RWPE1 (cell line): ENCODE measurements at regions not wholly inside any gene's neighbourhood (a gene's known extent, or its start where the extent isn't known, plus 50 kb on each side); places are given as distances from the start of the nearest gene placed in this dataset.

Experiments used
- CTCF ChIA-PET: fragments of 350-600 bp; sonication (Branson Sonifier 250); formaldehyde crosslinking; extraction: SDS; loops from one replicate; lab custom pipeline; 2021; lab: Yijun Ruan, JAX
- POLR2A ChIA-PET: fragments of 400-600 bp; formaldehyde crosslinking; extraction: SDS; loops from one replicate; lab custom pipeline; 2020; ENCODE audit warnings: antibody characterized with exemption; ENCODE audit not compliant: low non-redundant PET; lab: Yijun Ruan, JAX
- DNase-seq: peaks from one replicate; pipeline ENCODE4 v3.0.0; 2012; ENCODE audit warnings: low spot score
- H3K27ac ChIP-seq: fragments of 450-650 bp; 2 replicates; pipeline ENCODE4 v1.5.1; 2017
- TF ChIP-seq, protein P1 (sequence below): fragments of 450-650 bp; conservative IDR thresholded peaks from 2 replicates; pipeline ENCODE4 v1.5.1; 2017; ENCODE audit warnings: low read depth, mild to moderate bottlenecking

DNA sequence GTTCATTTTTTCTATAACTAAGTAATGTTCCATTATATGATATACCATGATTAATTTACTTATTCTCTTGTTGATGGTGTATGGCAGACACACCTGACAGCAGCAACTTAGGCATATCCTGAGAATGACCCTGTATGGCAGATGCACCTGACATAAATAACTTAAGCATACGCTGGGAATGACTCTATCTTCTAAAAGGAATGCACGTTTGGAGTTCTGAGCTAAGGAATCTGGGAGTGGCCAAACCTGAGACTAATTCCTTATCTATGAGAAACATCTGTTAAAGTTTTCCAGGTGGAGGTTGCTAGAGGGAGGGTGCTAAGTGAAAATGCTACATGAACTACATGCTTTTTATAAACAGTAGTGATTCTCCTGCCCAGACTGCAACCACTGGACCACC, 96.7 kb upstream of the RGS18 start:
- TF ChIP-seq, protein P1, sequence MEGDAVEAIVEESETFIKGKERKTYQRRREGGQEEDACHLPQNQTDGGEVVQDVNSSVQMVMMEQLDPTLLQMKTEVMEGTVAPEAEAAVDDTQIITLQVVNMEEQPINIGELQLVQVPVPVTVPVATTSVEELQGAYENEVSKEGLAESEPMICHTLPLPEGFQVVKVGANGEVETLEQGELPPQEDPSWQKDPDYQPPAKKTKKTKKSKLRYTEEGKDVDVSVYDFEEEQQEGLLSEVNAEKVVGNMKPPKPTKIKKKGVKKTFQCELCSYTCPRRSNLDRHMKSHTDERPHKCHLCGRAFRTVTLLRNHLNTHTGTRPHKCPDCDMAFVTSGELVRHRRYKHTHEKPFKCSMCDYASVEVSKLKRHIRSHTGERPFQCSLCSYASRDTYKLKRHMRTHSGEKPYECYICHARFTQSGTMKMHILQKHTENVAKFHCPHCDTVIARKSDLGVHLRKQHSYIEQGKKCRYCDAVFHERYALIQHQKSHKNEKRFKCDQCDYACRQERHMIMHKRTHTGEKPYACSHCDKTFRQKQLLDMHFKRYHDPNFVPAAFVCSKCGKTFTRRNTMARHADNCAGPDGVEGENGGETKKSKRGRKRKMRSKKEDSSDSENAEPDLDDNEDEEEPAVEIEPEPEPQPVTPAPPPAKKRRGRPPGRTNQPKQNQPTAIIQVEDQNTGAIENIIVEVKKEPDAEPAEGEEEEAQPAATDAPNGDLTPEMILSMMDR: no peak
- H3K27ac ChIP-seq: no peak overlapping the region
- DNase-seq: no peak
- ChIA-PET CTCF (interaction anchor here (0.8 kb wide), 1 partner anchor 1607 kb away, joined by 3 read pairs; no protein-coding TSS in a partner anchor), POLR2A (no interaction called here)

DNA sequence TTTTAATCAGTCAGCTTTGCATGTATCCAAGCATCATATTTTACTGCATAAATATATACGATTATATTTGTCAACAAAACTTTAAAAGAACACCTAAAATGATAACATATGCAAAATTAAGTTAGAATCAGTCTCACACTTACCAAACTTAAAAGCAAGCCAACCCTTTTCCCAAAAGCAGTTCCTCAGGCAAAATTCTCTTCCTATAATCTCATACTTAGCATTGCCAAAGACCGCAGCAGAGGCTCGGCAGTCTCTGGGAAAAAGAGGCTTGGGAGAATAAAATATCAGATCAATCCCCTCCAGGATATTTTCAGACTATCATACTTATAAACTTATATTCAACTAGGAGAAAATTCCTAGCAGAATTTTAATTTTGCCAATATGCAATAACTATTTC, 93.2 kb upstream of the RGS18 start:
- ChIA-PET POLR2A (no interaction called here), CTCF (interaction anchor here (0.7 kb wide), 1 partner anchor 108 kb away, joined by 3 read pairs; no protein-coding TSS in a partner anchor)
- TF ChIP-seq, protein P1: no peak
- DNase-seq: no peak
- no peak overlapping the region for H3K27ac ChIP-seq

DNA sequence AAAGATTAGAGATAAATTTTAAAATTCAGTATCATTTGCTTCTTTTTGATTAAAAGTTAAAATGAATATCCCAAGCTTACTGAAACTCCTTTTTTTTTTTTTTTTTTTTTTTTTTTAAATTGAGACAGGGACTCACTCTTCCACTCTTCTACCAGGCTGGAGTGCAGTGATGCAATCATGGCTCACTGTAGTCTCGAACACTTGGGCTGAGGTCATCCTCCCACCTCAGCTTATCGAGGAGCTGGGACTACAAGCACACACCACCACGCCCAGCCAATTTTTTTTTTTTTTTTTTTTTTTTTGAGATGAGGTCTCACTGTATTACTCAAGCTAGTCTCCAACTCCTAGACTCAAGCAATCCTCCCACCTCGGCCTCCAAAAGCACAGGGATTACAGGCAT, 92.1 kb upstream of the RGS18 start:
- H3K27ac ChIP-seq: no peak overlapping the region
- ChIA-PET CTCF (no interaction called here), POLR2A (no interaction called here)
- TF ChIP-seq, protein P1: no peak
- DNase-seq: no peak

DNA sequence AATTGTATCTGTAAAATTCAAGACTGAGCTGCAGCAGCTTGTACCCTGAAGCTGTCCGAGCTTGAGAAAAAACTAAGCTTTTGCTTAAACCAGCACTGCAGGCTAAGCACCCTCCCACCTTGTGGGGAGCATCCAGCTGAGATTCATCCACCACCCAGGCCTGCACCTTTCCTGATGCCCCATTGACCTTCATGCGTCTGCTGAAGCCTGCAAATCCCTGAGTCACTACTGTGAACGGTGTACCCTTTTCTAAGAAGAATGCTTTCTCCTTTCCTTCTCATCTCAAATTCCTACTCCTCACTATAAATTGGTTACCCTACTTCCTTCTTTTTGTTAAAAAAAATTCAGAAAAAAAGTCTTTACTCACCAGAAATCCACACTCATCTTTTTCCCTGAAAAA, 90.9 kb upstream of the RGS18 start:
- no peak overlapping the region for H3K27ac ChIP-seq
- POLR2A ChIA-PET: no interaction called here
- no peak for DNase-seq
- TF ChIP-seq, protein P1: no peak
- CTCF ChIA-PET: no interaction called here

DNA sequence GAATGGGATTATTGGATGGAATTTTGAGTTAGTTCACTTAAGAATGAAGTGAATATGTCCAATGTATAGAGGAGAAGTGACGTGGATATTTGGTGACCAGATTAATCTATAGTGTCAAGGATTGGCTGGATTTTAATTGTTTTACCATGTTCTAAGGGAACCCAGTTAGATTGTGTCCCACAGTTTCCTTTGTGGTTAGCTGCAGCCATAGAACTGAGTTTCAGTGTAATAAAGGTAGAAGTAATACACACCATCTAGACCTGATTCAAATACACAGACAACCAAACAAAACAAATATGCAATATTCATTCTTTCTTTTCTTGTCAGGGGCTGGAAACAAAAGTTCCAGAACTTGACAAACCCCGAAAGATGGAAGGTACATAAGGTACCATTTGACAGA, 88.0 kb upstream of the RGS18 start:
- CTCF ChIA-PET: no interaction called here

DNA sequence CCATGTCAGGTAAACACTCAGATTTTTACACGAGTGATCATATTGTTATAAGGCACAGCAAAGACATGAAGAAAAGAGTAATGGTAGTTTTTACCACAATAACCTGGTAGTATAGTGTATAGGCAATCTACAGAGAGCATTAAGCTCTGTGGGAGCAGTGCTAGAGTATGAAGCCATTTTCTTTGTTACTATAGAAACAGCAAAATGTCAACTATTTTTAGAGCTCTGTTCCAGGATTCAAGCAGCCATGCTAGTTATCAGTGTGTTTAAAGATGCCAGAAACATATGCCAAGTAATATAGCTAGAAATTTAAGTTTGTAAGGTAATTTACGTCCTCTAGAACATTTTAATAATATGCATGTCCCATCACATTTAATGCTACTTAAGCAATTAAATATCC, 77.6 kb upstream of the RGS18 start:
- no peak overlapping the region for H3K27ac ChIP-seq
- ChIA-PET CTCF (interaction anchor here (0.6 kb wide), 1 partner anchor 19 kb away, joined by 3 read pairs; no protein-coding TSS in a partner anchor), POLR2A (no interaction called here)
- no peak for DNase-seq
- TF ChIP-seq, protein P1: no peak

More for the DNA sequence above, 88.0 kb upstream of the RGS18 start:
- POLR2A ChIA-PET: no interaction called here
- H3K27ac ChIP-seq: no peak overlapping the region
- TF ChIP-seq, protein P1: no peak
- DNase-seq: no peak

DNA sequence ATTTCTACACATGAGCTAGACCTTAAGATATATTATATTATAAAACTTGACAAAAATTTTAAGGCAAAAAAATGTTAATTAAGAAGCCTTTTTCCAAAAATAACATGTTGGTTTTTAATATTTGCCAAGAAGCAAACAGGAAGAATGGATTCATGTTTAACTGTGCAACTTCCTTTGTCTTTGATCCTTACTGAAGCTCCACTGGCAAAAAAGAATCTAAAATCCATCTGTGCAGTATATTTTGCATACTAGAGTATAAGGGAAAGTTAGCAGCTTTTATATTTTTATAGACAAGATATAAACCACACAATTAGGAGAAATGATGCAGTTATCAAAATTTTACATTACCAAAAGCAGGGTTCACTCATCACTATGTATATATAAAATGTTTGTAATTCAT, 76.9 kb upstream of the RGS18 start:
- POLR2A ChIA-PET: no interaction called here
- H3K27ac ChIP-seq: no peak overlapping the region
- no peak for DNase-seq
- CTCF ChIA-PET: interaction anchor here (0.5 kb wide), 1 partner anchor 1374 kb away, joined by 3 read pairs; no protein-coding TSS in a partner anchor
- TF ChIP-seq, protein P1: no peak
